ENCODE measurements at regions not wholly inside any gene's neighbourhood (a gene's known extent, or its start where the extent isn't known, plus 50 kb on each side); places are given as distances from the start of the nearest gene placed in this dataset.

- no peak for TF ChIP-seq CTCF (conservative IDR thresholded peaks at IDR 0.05)
- no peak for TF ChIP-seq EZH2 (IDR thresholded peaks at IDR 0.05; ENCODE audit: low read depth)
These were observed 169.0 kb upstream of the KIAA1217 start for GRCh38 chr10:24039897-24040296.
